ENCODE measurements at regions not wholly inside any gene's neighbourhood (a gene's known extent, or its start where the extent isn't known, plus 50 kb on each side); places are given as distances from the start of the nearest gene placed in this dataset.

- no peaks in the 10 kb centered on the region for H3K27me3 ChIP-seq (ENCODE audit: control insufficient read depth in 4 of 4, insufficient read depth in 4 of 4, low read length in 3 of 4)
- WGBS: 96% methylated on average over 2 of the region's 2 CpGs
- no peak overlapping the region for H3K27ac ChIP-seq (ENCODE audit: low read depth in 1 of 2, low read length in 2 of 2)
- no peak for TF ChIP-seq YY1 (IDR thresholded peaks at IDR 0.05)
- TF ChIP-seq HNF4G (IDR thresholded peaks at IDR 0.05): no peak
- TF ChIP-seq EGR1 (IDR thresholded peaks at IDR 0.05; ENCODE audit: low read depth in 2 of 2): no peak
- no peak for TF ChIP-seq FOXA1 (IDR thresholded peaks at IDR 0.05)
- TF ChIP-seq REST (IDR thresholded peaks at IDR 0.05): no peak
- no peak for TF ChIP-seq HNF4A (conservative IDR thresholded peaks at IDR 0.05)
- TF ChIP-seq GABPA (IDR thresholded peaks at IDR 0.05 in 1 of 2, conservative IDR thresholded peaks at IDR 0.05 in 1 of 2): no peak
- no peak for TF ChIP-seq FOXA2 (IDR thresholded peaks at IDR 0.05)
- no peak for TF ChIP-seq RAD21 (IDR thresholded peaks at IDR 0.05)
- TF ChIP-seq JUND (IDR thresholded peaks at IDR 0.05): no peak
- no peak for TF ChIP-seq MAX (IDR thresholded peaks at IDR 0.05)
- H3K9me3 ChIP-seq (ENCODE audit: control insufficient read depth in 4 of 4, low read length in 3 of 4): no peaks in the 10 kb centered on the region
- H3K4me3 ChIP-seq (ENCODE audit: low read depth in 1 of 3, low read length in 3 of 3): no peak overlapping the region
- no peaks in the 10 kb centered on the region for H3K36me3 ChIP-seq (ENCODE audit: control insufficient read depth in 4 of 4, insufficient read depth in 3 of 4, low read depth in 1 of 4, low read length in 3 of 4)
- DNase-seq (ENCODE audit: low spot score): no peak
- peaks cover 0 to 2% (median 0%) of the 10 kb centered on the region in 4 donors for H3K4me1 ChIP-seq (ENCODE audit: control insufficient read depth in 4 of 4, insufficient read depth in 4 of 4, low read length in 3 of 4)
- H3K9ac ChIP-seq (ENCODE audit: low read depth in 1 of 2, low read length in 2 of 2): no peak overlapping the region
Observed at GRCh38 chr18:41396861-41397260, 558.2 kb upstream of the PIK3C3 start.

GRCh38 chr18:41396211-41396610 is 558.8 kb upstream of the PIK3C3 start:
- DNase-seq (ENCODE audit: low spot score): no peak
- WGBS: 32% methylated on average over 3 of the region's 3 CpGs
- Histone ChIP-seq H3K36me3 (ENCODE audit: control insufficient read depth in 4 of 4, insufficient read depth in 3 of 4, low read depth in 1 of 4, low read length in 3 of 4) (no peaks in the 10 kb centered on the region), H3K9ac (ENCODE audit: low read depth in 1 of 2, low read length in 2 of 2) (no peak overlapping the region), H3K9me3 (ENCODE audit: control insufficient read depth in 4 of 4, low read length in 3 of 4) (no peaks in the 10 kb centered on the region), H3K4me3 (ENCODE audit: low read depth in 1 of 3, low read length in 3 of 3) (no peak overlapping the region), H3K27me3 (ENCODE audit: control insufficient read depth in 4 of 4, insufficient read depth in 4 of 4, low read length in 3 of 4) (no peaks in the 10 kb centered on the region), H3K4me1 (ENCODE audit: control insufficient read depth in 4 of 4, insufficient read depth in 4 of 4, low read length in 3 of 4) (peaks cover 0 to 7% (median 0%) of the 10 kb centered on the region in 4 donors), H3K27ac (ENCODE audit: low read depth in 1 of 2, low read length in 2 of 2) (no peak overlapping the region)
- no peak for TF ChIP-seq CTCF (IDR thresholded peaks at IDR 0.05; ENCODE audit: low read depth, low read length, missing input control)
- no peak for TF ChIP-seq FOXA1 (IDR thresholded peaks at IDR 0.05)
- TF ChIP-seq FOXA2 (IDR thresholded peaks at IDR 0.05): no peak
- no peak for TF ChIP-seq TAF1 (conservative IDR thresholded peaks at IDR 0.05)
- no peak for TF ChIP-seq REST (IDR thresholded peaks at IDR 0.05)
- no peak for TF ChIP-seq HNF4A (conservative IDR thresholded peaks at IDR 0.05)
- no peak for TF ChIP-seq RAD21 (IDR thresholded peaks at IDR 0.05)
- no peak for TF ChIP-seq JUND (IDR thresholded peaks at IDR 0.05)
- no peak for TF ChIP-seq SP1 (IDR thresholded peaks at IDR 0.05)
- no peak for TF ChIP-seq GABPA (IDR thresholded peaks at IDR 0.05 in 1 of 2, conservative IDR thresholded peaks at IDR 0.05 in 1 of 2)
- TF ChIP-seq RXRA (IDR thresholded peaks at IDR 0.05): no peak
- TF ChIP-seq ATF3 (IDR thresholded peaks at IDR 0.05): no peak
- TF ChIP-seq HNF4G (IDR thresholded peaks at IDR 0.05): no peak
- TF ChIP-seq MAX (IDR thresholded peaks at IDR 0.05): no peak
- no peak for TF ChIP-seq EGR1 (IDR thresholded peaks at IDR 0.05; ENCODE audit: low read depth in 2 of 2)
- TF ChIP-seq YY1 (IDR thresholded peaks at IDR 0.05): no peak
- TF ChIP-seq ZBTB33 (IDR thresholded peaks at IDR 0.05): no peak

All from liver (tissue), 8 donors.